K562 (cell line): ENCODE measurements at regions not wholly inside any gene's neighbourhood (a gene's known extent, or its start where the extent isn't known, plus 50 kb on each side); places are given as distances from the start of the nearest gene placed in this dataset.

Experiments used
- ATAC-seq: fragments of 200-7000 bp; cut with Tn5 transposase; 3 replicates; pipeline ENCODE4 v1.9.1; 2020; ENCODE audit warnings: moderate library complexity
- BruUV-seq: library from RNA; stranded (reverse); fragments of 400-500 nt; replicated peaks from 2 replicates; lab custom pipeline; 2021; lab: Mats Ljungman, UMichigan
- CTCF ChIA-PET: fragments of 300-600 bp; formaldehyde crosslinking; extraction: SDS; loops from one replicate; lab custom pipeline; 2021; ENCODE audit warnings: low intra/inter-chr PET ratio; lab: Yijun Ruan, JAX
- POLR2A ChIA-PET: fragments of 300-600, 350-650 bp; sonication (Branson Sonifier 250); formaldehyde crosslinking; extraction: SDS; loops from one replicate; lab custom pipeline; 2021; ENCODE audit warnings: antibody characterized with exemption, inconsistent platforms; lab: Yijun Ruan, JAX
- DNase-seq, 4 experiments: peaks; one replicate each; pipeline versions ENCODE4 v3.0.0 to v3.0.0-alpha.2; 2011 to 2018; ENCODE audit warnings: low spot score in 3 of 4, mixed read lengths in 3 of 4; ENCODE audit errors: extremely low read depth in 1 of 4
- FAIRE-seq: peaks from 2 replicates; lab custom pipeline; 2011; peaks lifted over from hg19 to GRCh38; lab: Jason Lieb, UNC
- H2AFZ ChIP-seq: 2 replicates; pipeline ENCODE4 v1.6.0; 2011; ENCODE audit warnings: low read depth, low read length, control low read depth, inconsistent platforms
- H3K27ac ChIP-seq: fragments of 200-600 bp; 3 replicates; pipeline ENCODE4 v1.8.0; 2011; ENCODE audit warnings: low read depth, mild to moderate bottlenecking, control low read depth, inconsistent platforms, low read length, moderate library complexity, mixed read lengths; ENCODE audit errors: extremely low read depth
- H3K27me3 ChIP-seq, 2 experiments: fragments of 300-600 bp in 1 of 2; 2 replicates in 1 of 2; 3 replicates in 1 of 2; pipeline versions ENCODE4 v1.6.0 to v1.8.0; 2011; ENCODE audit warnings: inconsistent platforms in 2 of 2, low read length in 2 of 2, mild to moderate bottlenecking in 1 of 2, mixed read lengths in 1 of 2, moderate library complexity in 1 of 2; ENCODE audit not compliant: control insufficient read depth in 2 of 2, insufficient read depth in 2 of 2
- H3K36me3 ChIP-seq: fragments of 300-600 bp; 3 replicates; pipeline ENCODE4 v1.8.0; 2011; ENCODE audit warnings: mild to moderate bottlenecking, low read length, inconsistent platforms; ENCODE audit not compliant: control insufficient read depth, insufficient read depth
- H3K4me1 ChIP-seq, 2 experiments: fragments of 200-600 bp in 1 of 2; replicated peaks in 1 of 2; 2 replicates in 1 of 2; 3 replicates in 1 of 2; pipeline versions ENCODE4 v1.5.1 to v1.8.0; 2011; ENCODE audit warnings: inconsistent platforms in 2 of 2, low read length in 2 of 2, mild to moderate bottlenecking in 1 of 2, mixed read lengths in 1 of 2, moderate library complexity in 1 of 2; ENCODE audit not compliant: control insufficient read depth in 2 of 2, insufficient read depth in 2 of 2
- H3K4me2 ChIP-seq: 2 replicates; pipeline ENCODE4 v1.6.1; 2011; ENCODE audit warnings: low read length, control low read depth, inconsistent platforms, mixed read lengths; ENCODE audit not compliant: insufficient read depth
- H3K4me3 ChIP-seq: fragments of 200-600 bp; sonication (generic), shearing (Covaris generic); 2 replicates; pipeline ENCODE4 v1.5.1; 2016; ENCODE audit warnings: control low read depth, inconsistent platforms
- H3K79me2 ChIP-seq: fragments of 200-600 bp; 3 replicates; pipeline ENCODE4 v1.8.0; 2011; ENCODE audit warnings: low read length, inconsistent platforms; ENCODE audit not compliant: control insufficient read depth, insufficient read depth
- H3K9ac ChIP-seq, 2 experiments: 2 replicates each; pipeline versions ENCODE4 v1.6.0 to v1.6.1; 2011; ENCODE audit warnings: low read depth in 2 of 2, low read length in 2 of 2, control low read depth in 1 of 2, inconsistent platforms in 1 of 2, mild to moderate bottlenecking in 1 of 2, mixed read lengths in 1 of 2; ENCODE audit not compliant: insufficient read depth in 1 of 2
- H3K9me1 ChIP-seq: one replicate; pipeline ENCODE4 v1.6.0; 2011; ENCODE audit warnings: inconsistent platforms, mild to moderate bottlenecking, low read length, moderate library complexity; ENCODE audit not compliant: control insufficient read depth, insufficient read depth
- H3K9me3 ChIP-seq: replicated peaks from 2 replicates; pipeline ENCODE4 v1.5.1; 2011; ENCODE audit warnings: low read depth, low read length, inconsistent platforms; ENCODE audit not compliant: control insufficient read depth, insufficient read depth
- H4K20me1 ChIP-seq: replicated peaks from 2 replicates; pipeline ENCODE4 v1.6.1; 2011; ENCODE audit warnings: low read length, inconsistent platforms, mixed read lengths; ENCODE audit not compliant: control insufficient read depth, insufficient read depth
- COPS2 ChIP-seq: fragments of 450-650 bp; conservative IDR thresholded peaks from 2 replicates; pipeline ENCODE4 v1.6.1; 2016; ENCODE audit warnings: mild to moderate bottlenecking, moderate library complexity
- ILF3 ChIP-seq: fragments of 450-650 bp; IDR thresholded peaks from 2 replicates; pipeline ENCODE4 v1.6.1; 2018; ENCODE audit warnings: antibody characterized with exemption, mild to moderate bottlenecking, moderate library complexity, borderline replicate concordance
- MAFK ChIP-seq: IDR thresholded peaks from 2 replicates; pipeline ENCODE4 v1.6.1; 2011; ENCODE audit warnings: low read length, improper control_type of control experiment
- NR2C1 ChIP-seq, 2 experiments: fragments of 450-650 bp; IDR thresholded peaks; 2 replicates each; pipeline ENCODE4 v1.6.1; 2017; ENCODE audit warnings: mild to moderate bottlenecking in 2 of 2, antibody characterized with exemption in 1 of 2, inconsistent platforms in 1 of 2, missing compliant biosample characterization in 1 of 2, missing genetic modification characterization in 1 of 2
- RFX5 ChIP-seq: IDR thresholded peaks from 2 replicates; pipeline ENCODE4 v1.6.1; 2011; ENCODE audit warnings: low read depth, mild to moderate bottlenecking, improper control_type of control experiment, low read length
- RNF2 ChIP-seq: sonication (generic); IDR thresholded peaks from 2 replicates; pipeline ENCODE4 v1.6.1; 2016
- ZNF589 ChIP-seq: fragments of 200-800 bp; sonication (Bioruptor generic); IDR thresholded peaks from 2 replicates; pipeline ENCODE4 v1.6.1; 2016; ENCODE audit warnings: low read depth, missing genetic modification characterization, missing compliant biosample characterization
- ZNF766 ChIP-seq: fragments of 200-800 bp; sonication (Bioruptor generic); conservative IDR thresholded peaks from 2 replicates; pipeline ENCODE4 v1.6.1; 2016; ENCODE audit warnings: missing genetic modification characterization, missing compliant biosample characterization
- ZZZ3 ChIP-seq: fragments of 450-650 bp; IDR thresholded peaks from 2 replicates; pipeline ENCODE4 v1.6.1; 2016; ENCODE audit warnings: antibody characterized with exemption, mild to moderate bottlenecking, moderate library complexity
- WGBS: fragments of 100-300 bp; shearing (Covaris generic); methylation state at CpG from one replicate; pipeline ENCODE4 v1.1.6; 2016; ENCODE audit warnings: low coverage, mixed read lengths; ENCODE audit not compliant: insufficient coverage; ENCODE audit errors: missing lambda C conversion rate; 5-methylcytosine and 5-hydroxymethylcytosine counted together
- in situ Hi-C: fragments of 300-500 bp; cut with MboI; formaldehyde crosslinking; loops from 4 replicates; pipeline ENCODE4 v1.15.0; 2018; ENCODE audit warnings: inconsistent platforms, mixed read lengths
- intact Hi-C: fragments of 100-400 bp; cut with micrococcal nuclease; formaldehyde crosslinking; loops from 2 replicates; pipeline ENCODE4 v1.14.2; 2022
- TF ChIP-seq, protein P1 (sequence below): sonication (generic); formaldehyde crosslinking; IDR thresholded peaks from 2 replicates; pipeline ENCODE4 v1.8.1; 2023; ENCODE audit warnings: mild to moderate bottlenecking, missing genetic modification reagents
- TF ChIP-seq, protein P2 (sequence below): fragments of 450-650 bp; IDR thresholded peaks from 2 replicates; pipeline ENCODE4 v1.6.1; 2014; ENCODE audit warnings: low read depth, mild to moderate bottlenecking, moderate library complexity, borderline replicate concordance

DNA sequence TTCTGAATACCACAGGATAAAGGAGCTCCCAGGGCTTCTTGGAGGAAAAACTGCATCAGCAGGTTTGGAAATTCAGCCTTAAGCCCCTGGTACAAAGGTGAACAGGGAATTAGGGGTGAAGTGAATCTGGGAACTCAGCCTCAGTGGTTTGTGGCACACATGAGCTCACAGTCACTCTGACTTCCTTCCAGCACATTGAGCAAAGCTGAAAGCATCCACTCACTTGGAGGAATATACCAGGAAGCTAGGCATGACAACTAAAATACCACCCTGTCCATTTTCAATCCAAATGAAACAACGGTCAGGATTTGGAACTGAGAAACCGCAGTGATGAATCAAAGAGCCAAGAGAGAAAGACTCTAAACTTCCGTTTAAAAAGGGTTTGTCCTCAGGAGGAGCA, 216.1 kb downstream of the ICOS start:
- 0% methylated on average over 3 of the region's 3 CpGs for WGBS

More for the DNA sequence above, 216.1 kb downstream of the ICOS start:
- no peak for FAIRE-seq
- ChIA-PET POLR2A (interaction anchor here (0.8 kb wide), 1 partner anchor 193 kb away, joined by 3 read pairs; no protein-coding TSS in a partner anchor), CTCF (no interaction called here)
- Histone ChIP-seq H3K9me1 (no peaks in the 10 kb centered on the region), H3K4me2 (no peak overlapping the region), H3K79me2 (no peaks in the 10 kb centered on the region), H3K9me3 (no peaks in the 10 kb centered on the region), H3K27me3 (peaks cover 0 to 11% of the 10 kb centered on the region in 2 experiments; a peak in 1 of 5 replicates), H4K20me1 (no peaks in the 10 kb centered on the region), H3K36me3 (no peaks in the 10 kb centered on the region), H3K9ac (no peak overlapping the region), H3K27ac (no peak overlapping the region), H3K4me1 (no peaks in the 10 kb centered on the region), H3K4me3 (no peak overlapping the region), H2AFZ (no peak overlapping the region)
- BruUV-seq = no TSS peak
- TF ChIP-seq COPS2 (no peak), MAFK (no peak), ILF3 (no peak), ZZZ3 (no peak), ZNF766 (CRISPR knock-in tag) (no peak), NR2C1 (IDR thresholded peaks at IDR 0.05) (no peak), NR2C1 (tag; IDR thresholded peaks at IDR 0.05) (no peak), ZNF589 (CRISPR knock-in tag) (no peak), RNF2 (no peak), RFX5 (no peak)
- TF ChIP-seq, protein P1, sequence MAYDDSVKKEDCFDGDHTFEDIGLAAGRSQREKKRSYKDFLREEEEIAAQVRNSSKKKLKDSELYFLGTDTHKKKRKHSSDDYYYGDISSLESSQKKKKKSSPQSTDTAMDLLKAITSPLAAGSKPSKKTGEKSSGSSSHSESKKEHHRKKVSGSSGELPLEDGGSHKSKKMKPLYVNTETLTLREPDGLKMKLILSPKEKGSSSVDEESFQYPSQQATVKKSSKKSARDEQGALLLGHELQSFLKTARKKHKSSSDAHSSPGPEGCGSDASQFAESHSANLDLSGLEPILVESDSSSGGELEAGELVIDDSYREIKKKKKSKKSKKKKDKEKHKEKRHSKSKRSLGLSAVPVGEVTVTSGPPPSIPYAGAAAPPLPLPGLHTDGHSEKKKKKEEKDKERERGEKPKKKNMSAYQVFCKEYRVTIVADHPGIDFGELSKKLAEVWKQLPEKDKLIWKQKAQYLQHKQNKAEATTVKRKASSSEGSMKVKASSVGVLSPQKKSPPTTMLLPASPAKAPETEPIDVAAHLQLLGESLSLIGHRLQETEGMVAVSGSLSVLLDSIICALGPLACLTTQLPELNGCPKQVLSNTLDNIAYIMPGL = no peak
- TF ChIP-seq, protein P2, sequence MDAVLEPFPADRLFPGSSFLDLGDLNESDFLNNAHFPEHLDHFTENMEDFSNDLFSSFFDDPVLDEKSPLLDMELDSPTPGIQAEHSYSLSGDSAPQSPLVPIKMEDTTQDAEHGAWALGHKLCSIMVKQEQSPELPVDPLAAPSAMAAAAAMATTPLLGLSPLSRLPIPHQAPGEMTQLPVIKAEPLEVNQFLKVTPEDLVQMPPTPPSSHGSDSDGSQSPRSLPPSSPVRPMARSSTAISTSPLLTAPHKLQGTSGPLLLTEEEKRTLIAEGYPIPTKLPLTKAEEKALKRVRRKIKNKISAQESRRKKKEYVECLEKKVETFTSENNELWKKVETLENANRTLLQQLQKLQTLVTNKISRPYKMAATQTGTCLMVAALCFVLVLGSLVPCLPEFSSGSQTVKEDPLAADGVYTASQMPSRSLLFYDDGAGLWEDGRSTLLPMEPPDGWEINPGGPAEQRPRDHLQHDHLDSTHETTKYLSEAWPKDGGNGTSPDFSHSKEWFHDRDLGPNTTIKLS = no peak
- intact Hi-C loops = no loop called here
- DNase-seq = no peak
- ATAC-seq = no peak
- in situ Hi-C loops = no loop called here
